Fibroblast of pulmonary artery (primary cell): ENCODE measurements at regions not wholly inside any gene's neighbourhood (a gene's known extent, or its start where the extent isn't known, plus 50 kb on each side); places are given as distances from the start of the nearest gene placed in this dataset.
A peak's percentile ranks its signal among the peaks of the same experiment; 100 is the strongest.

Experiments used
- DNase-seq: peaks from one replicate; pipeline ENCODE4 v3.0.0-alpha.2; 2010; ENCODE audit warnings: low read depth
- H3K4me3 ChIP-seq: replicated peaks from 2 replicates; pipeline ENCODE4 v1.5.1; 2011; ENCODE audit warnings: low read depth, mild to moderate bottlenecking, control low read depth, low read length, moderate library complexity
- CTCF ChIP-seq: IDR thresholded peaks from 2 replicates; pipeline ENCODE4 v1.5.1; 2011; ENCODE audit warnings: mild to moderate bottlenecking, control low read depth, low read length, inconsistent platforms; ENCODE audit errors: missing control alignments

- H3K4me3 ChIP-seq = no peak overlapping the region
- no peak for DNase-seq
- no peak for TF ChIP-seq CTCF
Measured at GRCh38 chr6:14499309-14499708, 381.7 kb downstream of the CD83 start.

- TF ChIP-seq CTCF = no peak
- no peak overlapping the region for H3K4me3 ChIP-seq
- DNase-seq = peak; percentile 78
Measured at GRCh38 chr6:14499841-14500240, 382.3 kb downstream of the CD83 start.

- DNase-seq = no peak
Measured at GRCh38 chr6:14500809-14501208, 383.2 kb downstream of the CD83 start.

GRCh38 chr6:14501240-14501639 is 383.7 kb downstream of the CD83 start:
- TF ChIP-seq CTCF = no peak
- no peak overlapping the region for H3K4me3 ChIP-seq
- DNase-seq = no peak

More at GRCh38 chr6:14500809-14501208, 383.2 kb downstream of the CD83 start:
- TF ChIP-seq CTCF = no peak
- no peak overlapping the region for H3K4me3 ChIP-seq

GRCh38 chr6:14501914-14502313 is 384.3 kb downstream of the CD83 start:
- TF ChIP-seq CTCF = no peak
- no peak for DNase-seq
- H3K4me3 ChIP-seq = no peak overlapping the region

GRCh38 chr6:14502551-14502950 is 385.0 kb downstream of the CD83 start:
- DNase-seq = no peak
- no peak overlapping the region for H3K4me3 ChIP-seq
- no peak for TF ChIP-seq CTCF

GRCh38 chr6:14505401-14505800 is 387.8 kb downstream of the CD83 start:
- TF ChIP-seq CTCF = no peak
- no peak for DNase-seq
- H3K4me3 ChIP-seq = no peak overlapping the region
